ENCODE measurements at regions not wholly inside any gene's neighbourhood (a gene's known extent, or its start where the extent isn't known, plus 50 kb on each side); places are given as distances from the start of the nearest gene placed in this dataset.

DNA sequence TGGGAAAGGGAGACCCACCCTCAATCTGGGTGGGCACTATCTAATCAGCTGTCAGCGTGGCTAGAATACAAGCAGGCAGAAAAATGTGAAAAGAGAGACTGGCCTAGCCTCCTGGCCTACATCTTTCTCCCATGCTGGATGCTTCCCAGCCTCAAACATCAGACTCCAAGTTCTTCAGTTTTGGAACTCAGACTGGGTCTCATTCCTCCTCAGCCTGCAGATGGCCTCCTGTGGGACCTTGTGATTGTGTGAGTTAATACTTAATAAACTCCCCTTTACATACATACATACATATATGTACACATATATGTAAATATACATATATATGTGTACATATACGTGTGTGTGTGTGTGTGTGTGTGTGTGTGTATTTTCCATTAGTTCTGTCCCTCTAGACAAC, 207.1 kb downstream of the BRINP2 start:
- H3K4me3 ChIP-seq (ENCODE audit: low read length in 2 of 2), result no peak overlapping the region

DNA sequence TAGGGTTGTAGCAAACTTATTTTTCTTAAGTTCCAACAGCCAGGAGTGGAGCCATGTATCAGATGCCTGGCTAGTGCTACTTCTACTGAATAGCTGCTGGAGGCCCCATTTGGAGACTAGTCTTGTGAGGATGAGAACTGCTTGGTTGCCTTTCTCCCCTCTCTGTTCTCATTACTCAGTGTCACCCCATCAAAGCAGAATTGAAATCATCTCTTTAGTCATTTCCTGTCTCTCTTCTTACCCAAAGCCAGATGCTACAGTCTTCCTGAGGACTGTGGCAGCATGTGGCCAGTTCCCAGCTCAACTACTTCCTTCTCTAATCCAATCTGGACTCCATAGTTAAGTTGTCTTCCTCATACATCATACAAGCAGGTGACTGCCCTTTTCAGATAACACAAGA, 197.5 kb downstream of the BRINP2 start:
- H3K4me2 ChIP-seq (ENCODE audit: insufficient read depth, low read length, poor library complexity, severe bottlenecking), result no peak overlapping the region
- no peak overlapping the region for H3K4ac ChIP-seq (ENCODE audit: low read length)
- H3K14ac ChIP-seq (ENCODE audit: low read length), result no peak overlapping the region
- H3K4me1 ChIP-seq (ENCODE audit: control insufficient read depth in 2 of 2, insufficient read depth in 1 of 2, low read depth in 1 of 2, low read length in 2 of 2), result no peaks in the 10 kb centered on the region
- H4K8ac ChIP-seq (ENCODE audit: low read depth, low read length), result no peak overlapping the region
- no peak overlapping the region for H2BK12ac ChIP-seq (ENCODE audit: low read length)
- DNase-seq (ENCODE audit: low spot score), result no peak
- no peak overlapping the region for H2BK15ac ChIP-seq (ENCODE audit: low read length)
- H2AK5ac ChIP-seq (ENCODE audit: low read depth, low read length), result no peak overlapping the region
- H3K9me3 ChIP-seq (replicated peaks in 1 of 2; ENCODE audit: control insufficient read depth in 2 of 2, insufficient read depth in 1 of 2, low read depth in 1 of 2, low read length in 2 of 2), result no peaks in the 10 kb centered on the region
- no peak overlapping the region for H2BK5ac ChIP-seq (ENCODE audit: low read length)
- H3K23ac ChIP-seq (ENCODE audit: low read depth, low read length, poor library complexity), result no peak overlapping the region
- H3K27me3 ChIP-seq (ENCODE audit: control insufficient read depth in 3 of 3, insufficient read depth in 3 of 3, low read depth in 1 of 3, low read length in 3 of 3), result no peaks in the 10 kb centered on the region
- H3K18ac ChIP-seq (ENCODE audit: low read length), result no peak overlapping the region
- H3K9ac ChIP-seq (ENCODE audit: low read depth, low read length, poor library complexity), result no peak overlapping the region
- H2BK120ac ChIP-seq (ENCODE audit: low read depth, low read length), result no peak overlapping the region
- H3K27ac ChIP-seq (replicated peaks; ENCODE audit: low read length), result no peak overlapping the region
- H3K4me3 ChIP-seq (ENCODE audit: low read length in 2 of 2), result no peak overlapping the region
- H4K91ac ChIP-seq (ENCODE audit: low read depth, low read length, poor library complexity), result no peak overlapping the region
- no peak overlapping the region for H2AFZ ChIP-seq (ENCODE audit: low read length)
- no peaks in the 10 kb centered on the region for H3K79me1 ChIP-seq (ENCODE audit: low read depth, low read length)
- H3K36me3 ChIP-seq (replicated peaks in 1 of 2; ENCODE audit: control insufficient read depth in 2 of 2, insufficient read depth in 2 of 2, low read length in 2 of 2), result no peaks in the 10 kb centered on the region

More for the DNA sequence above, 207.1 kb downstream of the BRINP2 start:
- H2BK5ac ChIP-seq (ENCODE audit: low read length), result no peak overlapping the region
- peak overlapping the region; percentile 55 for H4K8ac ChIP-seq (ENCODE audit: low read depth, low read length)
- no peak overlapping the region for H3K14ac ChIP-seq (ENCODE audit: low read length)
- WGBS, 2 donors (ENCODE audit: extremely low coverage in 2 of 2, insufficient read length in 2 of 2, insufficient replicate concordance in 1 of 2), result no CpG with 5 or more reads among the region's 2 CpGs
- no peaks in the 10 kb centered on the region for H3K79me1 ChIP-seq (ENCODE audit: low read depth, low read length)
- H3K4me1 ChIP-seq (ENCODE audit: control insufficient read depth in 2 of 2, insufficient read depth in 1 of 2, low read depth in 1 of 2, low read length in 2 of 2), result no peaks in the 10 kb centered on the region
- no peaks in the 10 kb centered on the region for H3K36me3 ChIP-seq (replicated peaks in 1 of 2; ENCODE audit: control insufficient read depth in 2 of 2, insufficient read depth in 2 of 2, low read length in 2 of 2)
- H2BK120ac ChIP-seq (ENCODE audit: low read depth, low read length), result no peak overlapping the region
- no peak overlapping the region for H3K23ac ChIP-seq (ENCODE audit: low read depth, low read length, poor library complexity)
- H2BK15ac ChIP-seq (ENCODE audit: low read length), result no peak overlapping the region
- H2AK5ac ChIP-seq (ENCODE audit: low read depth, low read length), result no peak overlapping the region
- H3K9me3 ChIP-seq (replicated peaks in 1 of 2; ENCODE audit: control insufficient read depth in 2 of 2, insufficient read depth in 1 of 2, low read depth in 1 of 2, low read length in 2 of 2), result no peaks in the 10 kb centered on the region
- H3K9ac ChIP-seq (ENCODE audit: low read depth, low read length, poor library complexity), result no peak overlapping the region
- H3K18ac ChIP-seq (ENCODE audit: low read length), result no peak overlapping the region
- H4K91ac ChIP-seq (ENCODE audit: low read depth, low read length, poor library complexity), result no peak overlapping the region
- H3K27me3 ChIP-seq (ENCODE audit: control insufficient read depth in 3 of 3, insufficient read depth in 3 of 3, low read depth in 1 of 3, low read length in 3 of 3), result no peaks in the 10 kb centered on the region
- H3K27ac ChIP-seq (replicated peaks; ENCODE audit: low read length), result no peak overlapping the region
- no peak overlapping the region for H3K4ac ChIP-seq (ENCODE audit: low read length)
- no peak overlapping the region for H3K4me2 ChIP-seq (ENCODE audit: insufficient read depth, low read length, poor library complexity, severe bottlenecking)
- no peak overlapping the region for H2BK12ac ChIP-seq (ENCODE audit: low read length)
- no peak for DNase-seq (ENCODE audit: low spot score)
- no peak overlapping the region for H2AFZ ChIP-seq (ENCODE audit: low read length)

DNA sequence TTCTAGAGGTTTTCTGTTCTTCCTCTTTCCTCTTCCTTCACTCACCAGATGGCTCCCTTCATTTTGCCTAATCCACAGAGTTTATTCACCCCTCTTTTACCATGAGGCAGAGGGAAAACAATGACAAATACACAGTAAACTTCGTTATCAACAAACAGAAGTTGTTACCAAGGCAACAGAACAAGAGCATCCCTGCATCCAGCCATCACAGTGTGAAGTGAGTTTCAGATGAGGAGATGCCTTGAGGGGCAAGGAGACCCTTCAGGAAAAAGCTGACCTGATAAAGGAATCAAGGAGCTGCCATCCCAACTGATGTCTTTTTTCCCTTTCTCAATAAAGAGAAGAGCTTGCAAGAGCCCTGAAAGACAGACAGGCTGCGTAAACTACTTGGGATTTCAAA, 195.3 kb downstream of the BRINP2 start:
- Histone ChIP-seq H3K36me3 (replicated peaks in 1 of 2; ENCODE audit: control insufficient read depth in 2 of 2, insufficient read depth in 2 of 2, low read length in 2 of 2) (no peaks in the 10 kb centered on the region), H3K14ac (ENCODE audit: low read length) (no peak overlapping the region), H3K4me2 (ENCODE audit: insufficient read depth, low read length, poor library complexity, severe bottlenecking) (no peak overlapping the region), H3K4me1 (ENCODE audit: control insufficient read depth in 2 of 2, insufficient read depth in 1 of 2, low read depth in 1 of 2, low read length in 2 of 2) (no peaks in the 10 kb centered on the region), H3K9me3 (replicated peaks in 1 of 2; ENCODE audit: control insufficient read depth in 2 of 2, insufficient read depth in 1 of 2, low read depth in 1 of 2, low read length in 2 of 2) (no peaks in the 10 kb centered on the region), H3K4me3 (ENCODE audit: low read length in 2 of 2) (no peak overlapping the region), H3K27ac (replicated peaks; ENCODE audit: low read length) (no peak overlapping the region), H2BK120ac (ENCODE audit: low read depth, low read length) (no peak overlapping the region), H3K23ac (ENCODE audit: low read depth, low read length, poor library complexity) (no peak overlapping the region), H3K9ac (ENCODE audit: low read depth, low read length, poor library complexity) (no peak overlapping the region), H2AK5ac (ENCODE audit: low read depth, low read length) (no peak overlapping the region), H2BK12ac (ENCODE audit: low read length) (no peak overlapping the region), H3K79me1 (ENCODE audit: low read depth, low read length) (no peaks in the 10 kb centered on the region), H3K27me3 (ENCODE audit: control insufficient read depth in 3 of 3, insufficient read depth in 3 of 3, low read depth in 1 of 3, low read length in 3 of 3) (no peaks in the 10 kb centered on the region), H3K4ac (ENCODE audit: low read length) (no peak overlapping the region), H4K8ac (ENCODE audit: low read depth, low read length) (no peak overlapping the region), H3K18ac (ENCODE audit: low read length) (no peak overlapping the region), H4K91ac (ENCODE audit: low read depth, low read length, poor library complexity) (no peak overlapping the region), H2BK15ac (ENCODE audit: low read length) (no peak overlapping the region), H2BK5ac (ENCODE audit: low read length) (no peak overlapping the region), H2AFZ (ENCODE audit: low read length) (no peak overlapping the region)
- WGBS, 2 donors (ENCODE audit: extremely low coverage in 2 of 2, insufficient read length in 2 of 2, insufficient replicate concordance in 1 of 2), result no CpG with 5 or more reads among the region's 2 CpGs
- DNase-seq (ENCODE audit: low spot score), result no peak

DNA sequence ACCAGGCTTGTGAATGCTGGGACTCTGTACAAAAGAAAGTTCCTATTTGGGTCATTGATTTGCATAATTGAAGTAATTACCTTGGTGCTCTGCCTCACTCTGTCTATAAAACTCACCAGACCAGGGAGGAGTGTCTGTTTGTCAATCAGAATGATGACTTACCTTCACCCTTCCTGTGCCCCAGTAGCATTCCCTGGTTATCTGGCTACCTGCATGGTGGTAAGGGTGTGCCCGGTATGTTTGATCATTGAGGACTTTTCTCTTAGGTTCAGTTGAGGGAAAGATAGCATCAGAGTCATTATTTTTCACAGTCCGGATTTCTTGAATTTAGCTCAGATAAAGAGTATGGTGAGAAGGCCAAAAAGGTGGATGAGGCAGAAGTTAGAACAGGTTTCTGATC, 190.0 kb downstream of the BRINP2 start:
- Histone ChIP-seq H2AK5ac (ENCODE audit: low read depth, low read length) (no peak overlapping the region), H4K91ac (ENCODE audit: low read depth, low read length, poor library complexity) (no peak overlapping the region), H3K4me2 (ENCODE audit: insufficient read depth, low read length, poor library complexity, severe bottlenecking) (no peak overlapping the region), H2BK15ac (ENCODE audit: low read length) (no peak overlapping the region), H2AFZ (ENCODE audit: low read length) (no peak overlapping the region), H3K27ac (replicated peaks; ENCODE audit: low read length) (no peak overlapping the region), H3K23ac (ENCODE audit: low read depth, low read length, poor library complexity) (no peak overlapping the region), H2BK120ac (ENCODE audit: low read depth, low read length) (no peak overlapping the region), H3K4me3 (ENCODE audit: low read length in 2 of 2) (no peak overlapping the region), H2BK5ac (ENCODE audit: low read length) (no peak overlapping the region), H3K9me3 (replicated peaks in 1 of 2; ENCODE audit: control insufficient read depth in 2 of 2, insufficient read depth in 1 of 2, low read depth in 1 of 2, low read length in 2 of 2) (no peaks in the 10 kb centered on the region), H3K9ac (ENCODE audit: low read depth, low read length, poor library complexity) (no peak overlapping the region), H3K79me1 (ENCODE audit: low read depth, low read length) (no peaks in the 10 kb centered on the region), H3K4me1 (ENCODE audit: control insufficient read depth in 2 of 2, insufficient read depth in 1 of 2, low read depth in 1 of 2, low read length in 2 of 2) (no peaks in the 10 kb centered on the region), H2BK12ac (ENCODE audit: low read length) (no peak overlapping the region), H3K14ac (ENCODE audit: low read length) (no peak overlapping the region), H4K8ac (ENCODE audit: low read depth, low read length) (no peak overlapping the region), H3K27me3 (ENCODE audit: control insufficient read depth in 3 of 3, insufficient read depth in 3 of 3, low read depth in 1 of 3, low read length in 3 of 3) (no peaks in the 10 kb centered on the region), H3K4ac (ENCODE audit: low read length) (no peak overlapping the region), H3K18ac (ENCODE audit: low read length) (no peak overlapping the region), H3K36me3 (replicated peaks in 1 of 2; ENCODE audit: control insufficient read depth in 2 of 2, insufficient read depth in 2 of 2, low read length in 2 of 2) (no peaks in the 10 kb centered on the region)
- DNase-seq (ENCODE audit: low spot score), result no peak
- no CpG with 5 or more reads among the region's 2 CpGs for WGBS, 2 donors (ENCODE audit: extremely low coverage in 2 of 2, insufficient read length in 2 of 2, insufficient replicate concordance in 1 of 2)

Measured in neuronal stem cell (in vitro differentiated cells).